ENCODE measurements at regions not wholly inside any gene's neighbourhood (a gene's known extent, or its start where the extent isn't known, plus 50 kb on each side); places are given as distances from the start of the nearest gene placed in this dataset.

- DNase-seq, result no peak
These were observed 104.6 kb downstream of the ACKR3 start for GRCh38 chr2:236674238-236674637.

GRCh38 chr2:236674646-236675045 lies 105.0 kb downstream of the ACKR3 start:
- DNase-seq, result no peak

GRCh38 chr2:236675051-236675450 lies 105.4 kb downstream of the ACKR3 start:
- DNase-seq, result no peak

- no peak for DNase-seq
These were observed 105.9 kb downstream of the ACKR3 start for GRCh38 chr2:236675526-236675925.

GRCh38 chr2:236676136-236676873 lies 106.7 kb downstream of the ACKR3 start:
- DNase-seq, result no peak

GRCh38 chr2:236677368-236677767 lies 107.7 kb downstream of the ACKR3 start:
- no peak for DNase-seq

- no peak for DNase-seq
These were observed 108.8 kb downstream of the ACKR3 start for GRCh38 chr2:236678307-236678975.

- no peak for DNase-seq
These were observed 110.5 kb downstream of the ACKR3 start for GRCh38 chr2:236679884-236680860.

- DNase-seq, result no peak
These were observed 113.2 kb downstream of the ACKR3 start for GRCh38 chr2:236682651-236683422.

- DNase-seq, result no peak
These were observed 115.1 kb downstream of the ACKR3 start for GRCh38 chr2:236684504-236685256.

- no peak for DNase-seq
These were observed 115.7 kb downstream of the ACKR3 start for GRCh38 chr2:236685361-236685760.

GRCh38 chr2:236685979-236686520 lies 116.4 kb downstream of the ACKR3 start:
- no peak for DNase-seq

GRCh38 chr2:236686561-236686960 lies 116.9 kb downstream of the ACKR3 start:
- DNase-seq, result no peak

GRCh38 chr2:236687296-236687965 lies 117.8 kb downstream of the ACKR3 start:
- no peak for DNase-seq

GRCh38 chr2:236688157-236688556 lies 118.5 kb downstream of the ACKR3 start:
- DNase-seq, result no peak

GRCh38 chr2:236688563-236689392 lies 119.2 kb downstream of the ACKR3 start:
- DNase-seq, result no peak

GRCh38 chr2:236689393-236689700 lies 119.7 kb downstream of the ACKR3 start:
- no peak for DNase-seq

GRCh38 chr2:236689981-236690380 lies 120.4 kb downstream of the ACKR3 start:
- DNase-seq, result no peak

GRCh38 chr2:236690726-236691125 lies 121.1 kb downstream of the ACKR3 start:
- DNase-seq, result no peak

GRCh38 chr2:236691799-236692167 lies 122.2 kb downstream of the ACKR3 start:
- no peak for DNase-seq
